Keratinocyte (primary cell): ENCODE measurements at regions not wholly inside any gene's neighbourhood (a gene's known extent, or its start where the extent isn't known, plus 50 kb on each side); places are given as distances from the start of the nearest gene placed in this dataset.

Source experiments
- EZH2 ChIP-seq: IDR thresholded peaks from one replicate; pipeline ENCODE4 v1.6.1; 2012; ENCODE audit warnings: inconsistent platforms, mild to moderate bottlenecking, low read length, moderate library complexity
- TF ChIP-seq, protein P1 (sequence below), 3 experiments: IDR thresholded peaks in 1 of 3; conservative IDR thresholded peaks in 1 of 3; optimal IDR thresholded peaks in 1 of 3; 2 replicates in 2 of 3; 3 replicates in 1 of 3; pipeline versions ENCODE3 to v1.5.1; 2011; ENCODE audit warnings: low read length in 3 of 3, mild to moderate bottlenecking in 3 of 3, moderate library complexity in 2 of 3, control low read depth in 1 of 3, inconsistent platforms in 1 of 3; ENCODE audit not compliant: insufficient read depth in 2 of 3; ENCODE audit errors: extremely low read depth in 1 of 3

GRCh38 chr1:177423090-177423489, 252.3 kb downstream of the BRINP2 start:
- TF ChIP-seq, protein P1, sequence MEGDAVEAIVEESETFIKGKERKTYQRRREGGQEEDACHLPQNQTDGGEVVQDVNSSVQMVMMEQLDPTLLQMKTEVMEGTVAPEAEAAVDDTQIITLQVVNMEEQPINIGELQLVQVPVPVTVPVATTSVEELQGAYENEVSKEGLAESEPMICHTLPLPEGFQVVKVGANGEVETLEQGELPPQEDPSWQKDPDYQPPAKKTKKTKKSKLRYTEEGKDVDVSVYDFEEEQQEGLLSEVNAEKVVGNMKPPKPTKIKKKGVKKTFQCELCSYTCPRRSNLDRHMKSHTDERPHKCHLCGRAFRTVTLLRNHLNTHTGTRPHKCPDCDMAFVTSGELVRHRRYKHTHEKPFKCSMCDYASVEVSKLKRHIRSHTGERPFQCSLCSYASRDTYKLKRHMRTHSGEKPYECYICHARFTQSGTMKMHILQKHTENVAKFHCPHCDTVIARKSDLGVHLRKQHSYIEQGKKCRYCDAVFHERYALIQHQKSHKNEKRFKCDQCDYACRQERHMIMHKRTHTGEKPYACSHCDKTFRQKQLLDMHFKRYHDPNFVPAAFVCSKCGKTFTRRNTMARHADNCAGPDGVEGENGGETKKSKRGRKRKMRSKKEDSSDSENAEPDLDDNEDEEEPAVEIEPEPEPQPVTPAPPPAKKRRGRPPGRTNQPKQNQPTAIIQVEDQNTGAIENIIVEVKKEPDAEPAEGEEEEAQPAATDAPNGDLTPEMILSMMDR (optimal IDR thresholded peaks at IDR 0.05 in 1 of 3, IDR thresholded peaks at IDR 0.05 in 1 of 3, conservative IDR thresholded peaks at IDR 0.05 in 1 of 3; ENCODE audit: extremely low read depth in 1 of 3, insufficient read depth in 2 of 3, low read length in 3 of 3): no peak
- no peak for TF ChIP-seq EZH2
